ENCODE measurements at regions not wholly inside any gene's neighbourhood (a gene's known extent, or its start where the extent isn't known, plus 50 kb on each side); places are given as distances from the start of the nearest gene placed in this dataset.

DNA sequence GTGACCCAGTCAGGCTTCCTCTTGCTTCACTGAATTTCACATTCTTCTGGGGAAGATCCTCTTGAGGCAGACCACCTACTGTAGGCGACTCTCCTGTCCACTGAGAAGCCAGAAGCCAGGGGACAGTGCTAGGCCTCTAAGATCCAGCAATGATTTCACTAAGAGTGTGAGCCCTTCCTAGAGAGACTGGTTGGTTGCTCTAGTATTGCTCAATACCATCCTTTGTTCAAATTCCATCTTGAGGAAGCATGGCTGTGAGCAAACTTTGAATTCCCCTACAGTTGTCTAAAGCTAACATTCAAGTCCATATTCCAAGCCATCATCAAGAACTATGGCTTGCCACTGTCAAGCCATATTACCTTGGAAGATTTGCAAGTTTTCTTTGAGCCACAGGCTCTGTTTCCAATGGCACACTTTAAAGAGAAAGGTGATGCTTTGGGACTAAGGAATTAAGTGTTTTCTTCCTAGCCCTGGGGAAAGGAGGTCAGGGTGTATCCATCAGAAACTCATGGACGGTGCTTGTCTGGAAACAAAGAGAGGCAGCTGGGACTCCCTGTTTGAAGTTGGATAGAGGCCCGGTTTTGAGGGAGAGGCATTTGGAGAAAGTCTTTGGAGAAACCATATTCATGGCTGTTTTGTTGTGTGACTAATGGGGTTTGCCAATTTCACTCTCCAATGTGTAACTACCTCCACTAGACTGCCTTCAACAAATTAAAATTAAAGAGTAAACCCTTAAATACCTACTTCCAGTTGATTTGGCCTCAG, 1217.9 kb downstream of the VRK1 start:
- H3K4me3 ChIP-seq = no peak overlapping the region
- intact Hi-C loops (cut with DNase I; ENCODE audit: low total_unique reads) = no loop called here
- no peak for DNase-seq (ENCODE audit: low spot score in 2 of 2)

DNA sequence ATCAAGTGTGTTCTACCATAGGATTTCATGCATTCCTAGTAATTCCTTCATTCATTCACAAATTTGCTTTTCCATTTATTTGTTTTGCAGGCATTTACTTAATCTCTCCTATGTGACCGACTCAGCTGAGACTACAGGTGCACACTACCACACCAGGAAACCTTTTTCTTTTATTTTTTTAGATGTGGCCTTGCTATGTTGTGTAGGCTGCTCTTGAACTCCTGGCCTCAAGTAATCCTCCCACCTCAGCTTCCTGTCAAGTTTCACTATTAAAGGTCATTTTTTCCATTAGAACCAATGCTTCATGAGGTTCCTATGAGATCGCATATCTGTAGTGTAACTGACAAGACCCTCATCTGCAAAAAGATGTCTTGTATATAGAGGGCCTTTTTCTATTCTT, 1218.7 kb downstream of the VRK1 start:
- no peak overlapping the region for H3K27ac ChIP-seq

More for the DNA sequence above, 1217.9 kb downstream of the VRK1 start:
- H3K9me3 ChIP-seq = no peaks in the 10 kb centered on the region
- H3K27ac ChIP-seq = no peak overlapping the region
- TF ChIP-seq POLR2AphosphoS5 (IDR thresholded peaks at IDR 0.05) = no peak
- TF ChIP-seq, protein P1, sequence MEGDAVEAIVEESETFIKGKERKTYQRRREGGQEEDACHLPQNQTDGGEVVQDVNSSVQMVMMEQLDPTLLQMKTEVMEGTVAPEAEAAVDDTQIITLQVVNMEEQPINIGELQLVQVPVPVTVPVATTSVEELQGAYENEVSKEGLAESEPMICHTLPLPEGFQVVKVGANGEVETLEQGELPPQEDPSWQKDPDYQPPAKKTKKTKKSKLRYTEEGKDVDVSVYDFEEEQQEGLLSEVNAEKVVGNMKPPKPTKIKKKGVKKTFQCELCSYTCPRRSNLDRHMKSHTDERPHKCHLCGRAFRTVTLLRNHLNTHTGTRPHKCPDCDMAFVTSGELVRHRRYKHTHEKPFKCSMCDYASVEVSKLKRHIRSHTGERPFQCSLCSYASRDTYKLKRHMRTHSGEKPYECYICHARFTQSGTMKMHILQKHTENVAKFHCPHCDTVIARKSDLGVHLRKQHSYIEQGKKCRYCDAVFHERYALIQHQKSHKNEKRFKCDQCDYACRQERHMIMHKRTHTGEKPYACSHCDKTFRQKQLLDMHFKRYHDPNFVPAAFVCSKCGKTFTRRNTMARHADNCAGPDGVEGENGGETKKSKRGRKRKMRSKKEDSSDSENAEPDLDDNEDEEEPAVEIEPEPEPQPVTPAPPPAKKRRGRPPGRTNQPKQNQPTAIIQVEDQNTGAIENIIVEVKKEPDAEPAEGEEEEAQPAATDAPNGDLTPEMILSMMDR (IDR thresholded peaks at IDR 0.05) = no peak
- no peak for TF ChIP-seq POLR2A (IDR thresholded peaks at IDR 0.05)
- peaks cover 0 to 7% of the 10 kb centered on the region in 2 donors for H3K27me3 ChIP-seq
- H3K4me1 ChIP-seq = no peaks in the 10 kb centered on the region
- H3K36me3 ChIP-seq = no peaks in the 10 kb centered on the region

DNA sequence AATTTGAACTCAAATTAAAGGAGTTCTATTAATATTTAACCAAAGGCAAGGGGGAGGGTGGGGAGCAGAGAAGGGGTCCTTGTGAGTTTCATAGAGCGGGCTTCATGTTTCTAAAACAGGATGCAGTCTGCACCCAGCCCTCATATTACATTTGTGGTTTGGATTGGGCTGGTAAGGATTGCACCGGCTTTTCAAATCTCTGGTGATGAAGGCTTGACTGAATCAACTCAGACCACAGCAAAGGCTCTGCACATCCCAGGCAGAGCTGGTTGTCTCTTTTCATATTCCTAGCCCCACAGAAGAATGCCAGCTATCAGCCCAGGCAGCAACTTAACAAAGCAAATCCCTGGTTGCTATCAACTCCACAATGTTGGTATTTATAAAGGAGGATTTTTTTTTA, 1221.4 kb downstream of the VRK1 start:
- no peak for DNase-seq (ENCODE audit: low spot score in 2 of 2)
- intact Hi-C loops (cut with DNase I; ENCODE audit: low total_unique reads) = no loop called here
- H3K9me3 ChIP-seq = no peaks in the 10 kb centered on the region
- TF ChIP-seq POLR2A (IDR thresholded peaks at IDR 0.05) (no peak), POLR2AphosphoS5 (IDR thresholded peaks at IDR 0.05) (no peak)
- no peak overlapping the region for H3K27ac ChIP-seq
- H3K4me1 ChIP-seq = no peaks in the 10 kb centered on the region
- H3K4me3 ChIP-seq = no peak overlapping the region
- peaks cover 0 to 7% of the 10 kb centered on the region in 2 donors for H3K27me3 ChIP-seq
- H3K36me3 ChIP-seq = no peaks in the 10 kb centered on the region

More for the DNA sequence above, 1218.7 kb downstream of the VRK1 start:
- no peak for DNase-seq (ENCODE audit: low spot score in 2 of 2)
- H3K9me3 ChIP-seq = no peaks in the 10 kb centered on the region
- no peaks in the 10 kb centered on the region for H3K4me1 ChIP-seq
- TF ChIP-seq POLR2AphosphoS5 (IDR thresholded peaks at IDR 0.05) = no peak
- TF ChIP-seq, protein P1 (IDR thresholded peaks at IDR 0.05) = no peak
- TF ChIP-seq POLR2A (IDR thresholded peaks at IDR 0.05) = no peak
- intact Hi-C loops (cut with DNase I; ENCODE audit: low total_unique reads) = no loop called here
- H3K36me3 ChIP-seq = no peaks in the 10 kb centered on the region
- no peak overlapping the region for H3K4me3 ChIP-seq
- H3K27me3 ChIP-seq = peaks cover 0 to 7% of the 10 kb centered on the region in 2 donors

DNA sequence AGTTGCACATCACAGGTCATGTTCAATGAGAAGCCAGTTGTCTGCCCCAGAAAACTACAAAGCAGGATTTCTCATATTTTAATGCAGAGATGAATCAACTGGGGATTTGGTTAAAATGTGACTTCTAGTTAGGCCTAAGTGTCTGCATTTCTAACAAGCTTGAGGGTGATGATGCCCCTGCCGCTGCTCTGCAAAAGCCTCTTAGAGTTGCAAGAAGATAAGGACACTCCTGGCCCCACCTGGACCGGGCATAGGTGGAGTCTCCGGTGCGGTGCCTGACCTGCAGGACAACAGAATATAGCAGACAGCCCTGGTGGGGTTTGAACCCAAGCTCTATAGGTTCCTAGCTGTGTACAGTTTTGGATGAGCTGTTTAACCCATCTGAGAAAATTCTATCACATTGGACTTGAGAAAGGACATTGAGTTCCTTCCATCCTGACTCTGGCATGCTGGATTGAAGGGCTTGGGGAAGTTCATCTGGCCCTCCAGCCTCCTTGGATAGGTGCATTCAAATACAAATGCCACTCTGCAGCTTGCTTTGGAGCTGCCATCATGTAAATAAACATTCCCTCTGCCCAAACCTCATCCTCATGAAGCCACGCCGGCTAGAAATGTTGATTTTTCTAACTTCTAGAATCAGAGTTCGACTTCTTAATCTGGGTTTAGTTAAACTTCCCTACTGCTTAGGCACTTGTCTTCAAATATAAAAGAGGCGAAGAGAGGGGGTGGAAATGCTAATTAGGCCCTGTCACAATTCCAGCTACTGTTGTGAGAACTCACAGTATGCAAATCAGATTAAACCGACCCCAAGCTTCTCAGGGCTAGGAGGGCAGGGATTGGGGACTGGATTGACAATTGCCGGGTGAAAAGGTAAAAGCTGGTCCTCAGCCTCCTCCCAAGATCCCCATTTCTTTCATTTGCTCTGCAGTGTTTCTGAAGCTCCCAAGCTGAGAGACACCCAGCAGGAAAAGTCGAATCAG, 1225.6 kb downstream of the VRK1 start:
- DNase-seq (ENCODE audit: low spot score in 2 of 2) = no peak
- H3K4me1 ChIP-seq = no peaks in the 10 kb centered on the region
- no peaks in the 10 kb centered on the region for H3K9me3 ChIP-seq
- intact Hi-C loops (cut with DNase I; ENCODE audit: low total_unique reads) = no loop called here
- H3K4me3 ChIP-seq = no peak overlapping the region
- H3K27ac ChIP-seq = no peak overlapping the region
- H3K27me3 ChIP-seq = no peaks in the 10 kb centered on the region
- TF ChIP-seq, protein P1 (IDR thresholded peaks at IDR 0.05) = no peak
- TF ChIP-seq POLR2A (IDR thresholded peaks at IDR 0.05) (no peak), POLR2AphosphoS5 (IDR thresholded peaks at IDR 0.05) (no peak)
- H3K36me3 ChIP-seq = no peaks in the 10 kb centered on the region

DNA sequence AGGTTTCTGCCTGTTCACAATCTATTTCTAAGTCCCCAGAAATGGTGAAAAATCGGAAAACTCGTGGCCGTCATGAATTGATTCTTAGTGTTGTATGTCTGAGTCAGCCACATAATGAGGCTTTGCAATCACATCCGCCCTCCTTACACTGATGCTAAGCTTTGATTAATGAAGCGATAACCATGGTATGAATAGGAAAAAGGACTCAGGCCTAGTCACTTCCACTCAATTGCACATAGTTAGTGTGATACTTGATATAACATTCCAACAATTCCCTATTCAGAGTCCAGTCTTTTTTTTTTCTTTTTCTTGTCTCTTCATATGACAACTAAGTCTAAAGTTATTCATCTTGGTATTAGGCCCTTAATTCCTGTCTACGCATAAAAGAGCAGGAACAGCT, 1231.0 kb downstream of the VRK1 start:
- no peak overlapping the region for H3K27ac ChIP-seq
- TF ChIP-seq, protein P1 (IDR thresholded peaks at IDR 0.05) = no peak
- TF ChIP-seq POLR2A (IDR thresholded peaks at IDR 0.05) = no peak
- TF ChIP-seq POLR2AphosphoS5 (IDR thresholded peaks at IDR 0.05) = no peak
- H3K27me3 ChIP-seq = no peaks in the 10 kb centered on the region
- H3K4me1 ChIP-seq = no peaks in the 10 kb centered on the region
- no peak for DNase-seq (ENCODE audit: low spot score in 2 of 2)
- intact Hi-C loops (cut with DNase I; ENCODE audit: low total_unique reads) = no loop called here
- peaks cover 3 to 5% of the 10 kb centered on the region in 2 donors for H3K9me3 ChIP-seq
- H3K4me3 ChIP-seq = no peak overlapping the region
- H3K36me3 ChIP-seq = no peaks in the 10 kb centered on the region

Data from breast epithelium (tissue), 4 donors.